Tibial artery (tissue), 4 donors: ENCODE measurements at regions not wholly inside any gene's neighbourhood (a gene's known extent, or its start where the extent isn't known, plus 50 kb on each side); places are given as distances from the start of the nearest gene placed in this dataset.

Experiments used
- DNase-seq, 2 donors: peaks; one replicate each; pipeline ENCODE4 v3.0.0-alpha.2; 2019
- H3K27ac ChIP-seq, 2 donors: fragments of 200-600 bp; sonication (generic) in 1 of 2; 1 replicate in 1 of 2; 2 replicates in 1 of 2; pipeline ENCODE4 v1.5.1; 2018 to 2019; ENCODE audit warnings: mild to moderate bottlenecking in 1 of 2
- H3K27me3 ChIP-seq, 2 donors: fragments of 200-600 bp; sonication (generic) in 1 of 2; one replicate each; pipeline versions ENCODE4 v1.5.1 to v1.6.0; 2016 to 2019
- H3K36me3 ChIP-seq, 3 donors: fragments of 200-600 bp; sonication (generic) in 2 of 3; one replicate each; pipeline ENCODE4 v1.5.1; 2016 to 2019; ENCODE audit warnings: mild to moderate bottlenecking in 2 of 3
- H3K4me1 ChIP-seq, 4 donors: fragments of 200-600 bp; sonication (generic) in 2 of 4; 1 replicate in 3 of 4; 2 replicates in 1 of 4; pipeline ENCODE4 v1.5.1; 2016 to 2019
- H3K4me3 ChIP-seq, 2 donors: fragments of 200-600 bp; sonication (generic) in 1 of 2; 1 replicate in 1 of 2; 2 replicates in 1 of 2; pipeline ENCODE4 v1.5.1; 2018 to 2019; ENCODE audit warnings: mild to moderate bottlenecking in 2 of 2
- H3K9me3 ChIP-seq, 3 donors: fragments of 200-600 bp; sonication (generic) in 1 of 3; one replicate each; pipeline ENCODE4 v1.5.1; 2016 to 2019
- CTCF ChIP-seq, 2 experiments: fragments of 200-600 bp in 1 of 2; fragments of 450-650 bp in 1 of 2; IDR thresholded peaks; one replicate each; pipeline ENCODE4 v1.5.1; 2017 to 2019; ENCODE audit warnings: antibody characterized with exemption in 2 of 2, mild to moderate bottlenecking in 1 of 2, moderate library complexity in 1 of 2
- intact Hi-C: fragments of 100-400 bp; cut with DNase I; formaldehyde crosslinking; loops from one replicate; pipeline ENCODE4 v1.15.0; 2023; ENCODE audit warnings: low total_unique reads

- Histone ChIP-seq H3K9me3 (no peaks in the 10 kb centered on the region), H3K4me1 (no peaks in the 10 kb centered on the region), H3K27me3 (no peaks in the 10 kb centered on the region), H3K27ac (no peak overlapping the region), H3K36me3 (no peaks in the 10 kb centered on the region), H3K4me3 (no peak overlapping the region)
- intact Hi-C loops, result no loop called here
- no peak for TF ChIP-seq CTCF (IDR thresholded peaks at IDR 0.05)
- DNase-seq, result no peak
Measured at GRCh38 chr3:68336042-68336441, 596.3 kb downstream of the TAFA4 start.

- intact Hi-C loops, result no loop called here
- DNase-seq, result no peak
- H3K27ac ChIP-seq, result no peak overlapping the region
Measured at GRCh38 chr3:68334367-68334986, 597.9 kb downstream of the TAFA4 start.

GRCh38 chr3:68328049-68328448, 604.3 kb downstream of the TAFA4 start:
- Histone ChIP-seq H3K27ac (no peak overlapping the region), H3K4me3 (no peak overlapping the region), H3K27me3 (no peaks in the 10 kb centered on the region), H3K4me1 (no peaks in the 10 kb centered on the region), H3K9me3 (no peaks in the 10 kb centered on the region), H3K36me3 (no peaks in the 10 kb centered on the region)
- DNase-seq, result no peak
- TF ChIP-seq CTCF (IDR thresholded peaks at IDR 0.05), result no peak
- intact Hi-C loops, result no loop called here

More at GRCh38 chr3:68334367-68334986, 597.9 kb downstream of the TAFA4 start:
- Histone ChIP-seq H3K27me3 (no peaks in the 10 kb centered on the region), H3K4me3 (no peak overlapping the region), H3K9me3 (no peaks in the 10 kb centered on the region), H3K36me3 (no peaks in the 10 kb centered on the region), H3K4me1 (no peaks in the 10 kb centered on the region)
- no peak for TF ChIP-seq CTCF (IDR thresholded peaks at IDR 0.05)

GRCh38 chr3:68315964-68316363, 616.4 kb downstream of the TAFA4 start:
- DNase-seq, result no peak
- Histone ChIP-seq H3K27me3 (no peaks in the 10 kb centered on the region), H3K27ac (no peak overlapping the region), H3K36me3 (no peaks in the 10 kb centered on the region), H3K4me3 (no peak overlapping the region), H3K9me3 (peaks cover 0 to 4% (median 0%) of the 10 kb centered on the region in 3 donors), H3K4me1 (no peaks in the 10 kb centered on the region)
- intact Hi-C loops, result no loop called here
- TF ChIP-seq CTCF (IDR thresholded peaks at IDR 0.05), result no peak

GRCh38 chr3:68315546-68315945, 616.8 kb downstream of the TAFA4 start:
- Histone ChIP-seq H3K27me3 (no peaks in the 10 kb centered on the region), H3K9me3 (peaks cover 0 to 4% (median 0%) of the 10 kb centered on the region in 3 donors), H3K27ac (no peak overlapping the region), H3K36me3 (no peaks in the 10 kb centered on the region), H3K4me1 (no peaks in the 10 kb centered on the region), H3K4me3 (no peak overlapping the region)
- intact Hi-C loops, result no loop called here
- TF ChIP-seq CTCF (IDR thresholded peaks at IDR 0.05), result no peak
- no peak for DNase-seq

- DNase-seq, result no peak
- H3K27ac ChIP-seq, result no peak overlapping the region
- no peak overlapping the region for H3K4me3 ChIP-seq
- no peaks in the 10 kb centered on the region for H3K4me1 ChIP-seq
- no peaks in the 10 kb centered on the region for H3K36me3 ChIP-seq
- no peak for TF ChIP-seq CTCF (IDR thresholded peaks at IDR 0.05)
- H3K9me3 ChIP-seq, result peaks cover 0 to 2% (median 0%) of the 10 kb centered on the region in 3 donors
- intact Hi-C loops, result no loop called here
- H3K27me3 ChIP-seq, result no peaks in the 10 kb centered on the region
Measured at GRCh38 chr3:68306571-68306970, 625.8 kb downstream of the TAFA4 start.
